ENCODE measurements at regions not wholly inside any gene's neighbourhood (a gene's known extent, or its start where the extent isn't known, plus 50 kb on each side); places are given as distances from the start of the nearest gene placed in this dataset.

DNA sequence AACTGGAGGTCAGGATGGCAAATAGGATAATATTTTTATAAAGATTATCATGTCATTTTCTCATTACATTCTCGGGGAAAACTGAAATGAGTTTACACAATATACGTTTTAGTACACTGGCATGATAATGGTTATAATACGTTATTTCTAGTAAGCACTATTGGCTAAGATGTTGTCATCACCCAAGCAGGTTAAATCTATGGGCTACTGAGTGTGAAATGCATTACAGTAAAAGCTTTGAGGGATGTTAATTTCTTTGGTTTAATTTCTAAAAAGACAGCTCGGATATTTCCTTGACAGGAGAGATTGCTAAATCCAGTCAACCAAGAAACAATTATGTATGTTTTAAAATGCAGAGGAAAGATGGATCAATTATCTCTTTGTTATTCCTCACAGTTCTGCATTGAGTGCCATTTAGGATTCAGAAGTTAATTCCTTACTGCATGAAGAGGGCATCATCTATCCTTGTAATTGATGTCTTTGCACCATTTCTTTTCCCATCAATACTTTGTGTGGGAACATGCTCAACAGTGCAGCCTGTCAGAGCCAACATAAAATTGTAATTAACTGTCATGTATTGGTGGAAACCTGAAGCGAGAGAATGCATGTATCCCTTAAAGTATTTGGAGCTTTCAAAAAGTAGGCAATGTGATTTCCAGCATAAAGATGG is 222.4 kb upstream of the ZP4 start:
- H3K4me3 ChIP-seq (ENCODE audit: low read depth, low read length) = no peak overlapping the region
- DNase-seq (ENCODE audit: low read depth) = no peak
- no peak for TF ChIP-seq CTCF (IDR thresholded peaks at IDR 0.05; ENCODE audit: low read depth, low read length, missing control alignments)

- TF ChIP-seq CTCF (IDR thresholded peaks at IDR 0.05; ENCODE audit: low read depth, low read length, missing control alignments) = no peak
- DNase-seq (ENCODE audit: low read depth) = no peak
- no peak overlapping the region for H3K4me3 ChIP-seq (ENCODE audit: low read depth, low read length)
Measured at GRCh38 chr1:238111516-238111915, 220.8 kb upstream of the ZP4 start.

- no peak for DNase-seq (ENCODE audit: low read depth)
- no peak for TF ChIP-seq CTCF (IDR thresholded peaks at IDR 0.05; ENCODE audit: low read depth, low read length, missing control alignments)
- H3K4me3 ChIP-seq (ENCODE audit: low read depth, low read length) = no peak overlapping the region
Measured at GRCh38 chr1:238111081-238111480, 220.4 kb upstream of the ZP4 start.

DNA sequence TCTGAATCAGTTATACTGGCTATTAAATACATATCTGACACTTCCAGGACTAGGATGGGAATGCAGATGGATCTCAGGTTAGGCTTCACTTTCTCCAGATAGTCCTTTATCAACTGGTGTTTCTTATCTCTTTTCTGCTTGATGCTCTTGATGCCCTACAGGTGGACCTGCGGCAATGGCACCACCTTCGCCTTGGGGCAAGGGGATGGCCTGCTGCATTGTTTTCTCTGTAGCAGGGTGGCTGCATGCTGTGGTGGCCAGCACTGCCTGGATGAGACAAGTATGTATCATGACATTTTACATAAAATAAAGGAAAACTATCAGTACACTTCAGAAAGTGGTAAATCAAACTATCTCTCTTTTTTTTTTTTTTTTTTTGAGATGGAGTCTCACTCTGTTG is 217.7 kb upstream of the ZP4 start:
- H3K4me3 ChIP-seq (ENCODE audit: low read depth, low read length) = no peak overlapping the region
- DNase-seq (ENCODE audit: low read depth) = no peak
- no peak for TF ChIP-seq CTCF (IDR thresholded peaks at IDR 0.05; ENCODE audit: low read depth, low read length, missing control alignments)

DNA sequence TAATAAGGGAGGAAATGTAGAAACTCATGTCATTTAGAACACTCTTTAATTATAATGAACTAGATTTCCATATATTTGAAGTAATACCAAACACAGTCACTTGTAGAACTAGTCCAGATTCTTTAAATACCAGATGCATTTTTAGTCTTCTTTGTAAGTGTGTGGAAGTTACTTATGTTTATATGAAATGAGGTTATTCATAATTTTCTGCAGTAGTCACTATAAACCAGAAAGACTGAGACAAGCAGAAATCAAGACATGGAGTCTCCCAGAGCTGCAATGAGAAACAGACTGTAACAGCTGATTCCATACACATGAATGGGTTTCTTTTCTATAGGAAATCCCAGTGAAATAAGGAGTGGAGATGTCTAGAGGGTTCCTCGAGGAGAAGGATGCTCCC is 216.6 kb upstream of the ZP4 start:
- no peak overlapping the region for H3K4me3 ChIP-seq (ENCODE audit: low read depth, low read length)
- no peak for TF ChIP-seq CTCF (IDR thresholded peaks at IDR 0.05; ENCODE audit: low read depth, low read length, missing control alignments)
- no peak for DNase-seq (ENCODE audit: low read depth)

- no peak for DNase-seq (ENCODE audit: low read depth)
- no peak overlapping the region for H3K4me3 ChIP-seq (ENCODE audit: low read depth, low read length)
- no peak for TF ChIP-seq CTCF (IDR thresholded peaks at IDR 0.05; ENCODE audit: low read depth, low read length, missing control alignments)
Measured at GRCh38 chr1:238104752-238105151, 214.0 kb upstream of the ZP4 start.

DNA sequence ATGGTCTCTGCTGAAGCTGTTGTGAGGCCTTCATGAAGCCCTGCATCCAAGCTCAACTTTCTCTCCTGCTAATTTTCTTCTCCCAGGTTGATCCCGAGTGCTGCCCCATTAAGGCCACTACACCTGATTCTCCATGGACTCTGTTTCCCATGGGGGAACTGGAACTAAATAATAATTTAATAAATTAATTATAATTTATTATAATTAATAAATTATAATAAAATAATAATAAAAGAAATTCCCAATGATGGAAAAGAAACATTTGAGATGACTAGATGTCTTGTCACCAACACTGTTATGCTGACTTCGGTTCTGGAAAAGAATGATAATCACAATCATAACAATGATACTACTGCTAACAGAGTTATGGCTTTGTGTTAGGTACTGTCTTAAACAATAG is 211.2 kb upstream of the ZP4 start:
- no peak for TF ChIP-seq CTCF (IDR thresholded peaks at IDR 0.05; ENCODE audit: low read depth, low read length, missing control alignments)
- no peak for DNase-seq (ENCODE audit: low read depth)
- H3K4me3 ChIP-seq (ENCODE audit: low read depth, low read length) = no peak overlapping the region
